ENCODE measurements at regions not wholly inside any gene's neighbourhood (a gene's known extent, or its start where the extent isn't known, plus 50 kb on each side); places are given as distances from the start of the nearest gene placed in this dataset.

DNA sequence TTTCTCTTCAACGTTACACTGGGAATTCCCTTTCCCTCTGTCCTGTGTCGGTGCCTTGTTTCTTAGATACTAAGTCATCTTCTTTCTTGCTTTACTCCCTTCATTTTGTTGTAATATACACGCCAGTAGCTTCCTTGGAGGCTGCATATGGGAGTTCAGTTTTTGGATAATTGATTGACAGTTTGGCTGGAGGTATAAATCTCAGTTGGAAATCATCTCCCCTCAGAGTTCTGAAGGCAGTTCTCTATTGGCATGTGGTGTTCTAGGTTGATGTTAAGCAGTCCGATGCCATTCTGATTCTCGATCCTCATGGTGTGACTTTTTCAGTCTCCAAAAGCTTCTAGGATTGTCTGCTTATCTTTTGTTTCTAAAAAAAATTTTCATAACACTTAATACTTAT lies 152.5 kb upstream of the GLI2 start:
- no peak for DNase-seq (ENCODE audit: low read depth in 2 of 2)

DNA sequence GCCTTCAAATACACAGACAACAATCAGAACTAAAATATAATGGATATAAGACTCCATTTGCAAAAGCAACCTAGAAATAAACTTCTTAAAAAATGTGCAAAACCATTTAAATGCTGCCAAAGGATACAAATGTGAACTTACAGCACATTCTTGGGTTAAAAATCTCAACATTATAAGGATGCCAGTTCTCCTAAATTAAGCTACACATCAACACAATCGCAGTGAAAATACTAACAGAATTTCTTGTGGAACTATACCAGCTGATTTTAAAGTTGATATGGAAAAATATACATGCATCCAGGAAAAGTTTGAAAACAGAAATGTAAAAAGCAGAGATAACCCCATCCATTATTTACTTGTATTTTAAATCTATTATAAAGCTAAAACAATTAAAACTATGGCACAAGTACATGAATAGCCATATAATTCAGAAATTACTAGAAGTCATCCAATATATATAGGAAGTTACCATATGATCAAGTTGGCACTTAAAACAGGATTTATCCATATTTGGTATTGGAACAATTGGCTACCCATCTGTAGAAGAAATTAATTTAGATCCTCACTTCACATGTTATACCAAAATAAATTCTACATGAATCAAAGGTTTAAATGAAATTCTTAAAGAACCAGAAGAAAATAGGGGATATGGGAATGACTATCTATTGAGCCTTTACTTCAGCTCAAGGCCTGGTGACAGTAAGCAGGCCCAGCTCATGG lies 151.7 kb upstream of the GLI2 start:
- no peak for DNase-seq (ENCODE audit: low read depth in 2 of 2)

DNA sequence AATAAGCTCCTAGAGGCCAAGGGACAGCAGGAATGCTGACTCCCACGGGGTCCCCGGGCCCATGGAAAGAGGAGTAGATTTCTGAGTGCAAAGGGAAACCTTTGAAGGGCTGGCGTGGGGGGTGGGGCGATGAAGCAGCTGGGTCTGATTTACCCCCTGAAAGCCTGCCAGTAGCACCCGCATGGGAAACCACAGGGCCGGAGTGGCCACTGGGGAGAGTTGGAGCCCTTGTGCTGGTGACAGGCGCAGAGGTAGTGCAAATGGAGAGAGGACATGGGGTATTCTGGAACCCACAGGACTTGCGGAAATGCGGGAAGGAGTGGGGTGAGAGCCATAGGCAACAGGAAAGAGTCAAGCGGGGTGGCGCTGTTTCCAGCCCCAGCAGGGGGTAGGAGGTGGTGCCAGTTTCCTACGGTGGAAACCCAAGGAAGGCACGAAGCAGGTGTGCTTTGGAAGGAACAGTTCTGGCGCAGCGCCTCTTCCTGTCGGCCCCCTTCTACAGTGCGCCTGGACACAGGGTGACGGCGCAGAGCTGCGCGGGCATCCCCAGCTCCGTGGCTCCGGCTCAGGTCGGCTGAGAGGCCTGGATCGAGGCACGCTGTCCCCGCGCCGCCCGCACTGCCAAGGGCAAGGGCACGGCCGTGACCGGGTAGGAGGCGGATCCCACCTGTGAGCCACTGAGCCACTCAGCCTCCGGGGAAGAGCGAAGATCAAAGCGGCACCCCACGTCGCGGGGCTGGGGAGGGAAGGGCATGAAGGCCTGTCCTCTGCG lies 149.0 kb upstream of the GLI2 start:
- no peak for DNase-seq (ENCODE audit: low read depth in 2 of 2)

DNA sequence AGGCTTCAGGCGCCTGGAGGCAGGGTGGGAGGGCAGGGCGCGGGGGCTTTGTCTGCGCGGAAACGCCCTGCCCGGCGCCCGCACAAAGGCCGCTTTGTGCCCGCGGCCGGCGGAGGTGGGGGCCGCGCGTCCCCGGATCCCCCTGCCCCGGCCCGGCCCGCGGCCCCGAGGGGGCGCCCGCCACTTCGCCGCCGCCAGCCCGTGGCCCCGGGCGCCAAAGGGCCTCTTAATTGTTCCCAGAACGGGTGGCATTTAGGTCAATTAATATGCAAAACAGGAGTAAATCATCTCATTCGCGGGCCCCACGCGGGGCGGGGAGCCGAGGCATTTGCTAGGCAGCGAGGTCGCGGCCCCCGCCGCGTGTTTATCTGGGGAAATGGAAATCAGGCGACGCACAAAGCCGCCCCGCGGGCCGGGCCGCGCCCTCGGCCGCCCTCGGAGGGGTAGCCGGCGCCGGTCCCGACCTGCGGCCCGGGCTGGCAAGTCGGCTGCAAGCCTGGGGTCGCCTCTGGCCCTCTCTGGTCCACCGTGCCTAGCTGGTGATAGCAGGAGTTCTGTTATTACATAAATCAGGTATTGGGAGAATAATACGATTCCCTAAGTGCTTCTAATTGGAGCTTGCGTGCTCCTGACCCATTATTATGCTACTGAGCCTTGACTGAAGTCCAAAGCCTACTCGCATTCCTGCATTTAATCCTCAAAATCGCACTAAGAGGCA lies 148.2 kb upstream of the GLI2 start:
- peak in 1 of 2 donors; percentile 44 for DNase-seq (ENCODE audit: low read depth in 2 of 2)

DNA sequence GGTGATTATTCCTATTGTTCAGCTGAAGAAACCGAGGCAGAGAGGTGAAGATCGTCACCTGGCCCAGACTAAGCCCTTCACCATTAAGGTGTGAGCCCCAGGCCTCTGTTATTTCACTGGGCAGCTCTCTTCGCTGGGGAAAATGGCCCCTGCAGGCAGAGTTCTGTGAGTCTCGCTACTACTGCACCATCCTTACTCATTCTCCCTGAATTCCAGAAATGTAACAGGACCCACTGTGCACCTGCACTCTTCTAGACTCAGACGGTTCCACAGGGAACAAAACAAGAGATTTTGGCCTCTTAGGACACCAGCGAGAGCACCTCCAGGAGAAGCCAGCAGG lies 147.7 kb upstream of the GLI2 start:
- DNase-seq (ENCODE audit: low read depth in 2 of 2) = no peak

DNA sequence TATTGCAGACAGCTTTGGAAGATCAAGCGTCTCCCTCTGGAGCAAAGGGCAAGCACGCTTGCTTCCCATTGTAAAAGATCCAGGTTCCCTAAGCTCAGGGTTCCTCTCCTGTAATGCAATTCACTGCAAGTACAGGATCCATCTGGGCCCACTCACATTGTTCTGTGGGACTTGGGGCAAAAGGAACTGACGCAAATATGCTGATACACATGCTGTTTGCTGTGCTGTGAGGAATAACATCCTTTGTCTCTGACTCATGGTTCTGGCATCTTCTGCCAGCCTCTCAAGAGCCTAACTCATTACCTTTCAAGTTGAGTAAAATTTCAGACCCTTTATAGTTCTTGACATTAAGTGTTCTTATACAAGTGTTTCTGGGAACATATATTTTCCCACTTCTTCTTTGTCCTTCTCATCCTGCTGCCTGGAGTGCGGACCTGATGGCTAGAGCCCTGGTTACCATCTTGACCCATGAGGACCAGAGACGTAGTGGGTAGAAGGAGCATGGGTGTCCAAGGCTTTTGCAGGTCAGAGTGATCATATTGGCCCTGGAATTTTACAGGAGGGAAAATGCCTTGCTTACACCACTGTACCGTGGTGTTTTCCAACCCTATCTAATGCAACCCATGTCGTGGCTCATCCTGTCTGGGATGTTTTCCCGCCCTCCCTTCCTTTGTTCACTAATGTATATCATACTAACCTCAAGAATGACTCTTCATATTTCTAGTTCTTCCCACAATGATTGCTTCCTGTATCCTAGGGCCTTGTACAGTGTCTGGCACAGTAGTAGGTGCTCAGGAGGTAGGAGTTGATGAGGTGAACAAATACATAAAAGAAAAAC lies 145.7 kb upstream of the GLI2 start:
- peak; percentile 86 to 97 for DNase-seq (ENCODE audit: low read depth in 2 of 2)

DNA sequence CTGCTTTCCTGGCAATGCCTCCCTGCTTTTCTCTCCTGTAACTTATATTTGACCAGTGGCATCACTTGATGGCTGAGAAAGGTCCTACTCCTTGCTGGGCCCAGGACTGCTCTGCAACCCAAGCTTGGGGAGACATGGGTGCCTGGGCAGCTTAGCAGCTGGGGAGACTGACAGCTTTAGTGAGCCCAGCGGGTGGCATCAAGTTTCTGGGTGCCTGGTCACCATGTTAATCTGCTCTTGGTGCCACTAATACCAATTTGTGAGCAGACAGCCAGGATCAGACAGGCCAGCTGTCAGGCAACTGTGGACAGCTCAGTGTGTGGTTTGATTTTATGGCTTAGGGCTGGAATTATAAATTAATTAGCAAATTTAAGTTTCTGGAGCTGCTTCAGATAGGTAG lies 144.8 kb upstream of the GLI2 start:
- no peak for DNase-seq (ENCODE audit: low read depth in 2 of 2)

DNA sequence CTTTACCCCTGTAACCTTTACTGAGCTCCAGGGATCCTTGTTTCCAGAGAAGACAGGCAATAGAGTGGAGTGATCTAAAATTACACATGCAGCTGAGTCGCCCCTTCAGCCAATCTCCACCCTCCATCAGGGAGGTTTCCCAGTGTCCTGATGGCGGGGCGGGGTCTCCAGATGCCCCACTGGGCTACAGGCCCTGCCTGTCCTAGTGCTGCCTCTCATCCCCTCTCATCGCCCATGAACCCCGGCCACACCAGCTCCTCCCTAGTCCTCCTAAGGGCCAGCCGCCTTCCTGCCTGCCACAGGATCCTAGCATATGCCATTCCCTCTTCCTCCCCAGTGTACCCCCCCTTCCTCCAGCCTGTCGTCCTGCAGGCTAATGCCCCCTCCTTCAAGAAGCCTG lies 144.1 kb upstream of the GLI2 start:
- no peak for DNase-seq (ENCODE audit: low read depth in 2 of 2)

DNA sequence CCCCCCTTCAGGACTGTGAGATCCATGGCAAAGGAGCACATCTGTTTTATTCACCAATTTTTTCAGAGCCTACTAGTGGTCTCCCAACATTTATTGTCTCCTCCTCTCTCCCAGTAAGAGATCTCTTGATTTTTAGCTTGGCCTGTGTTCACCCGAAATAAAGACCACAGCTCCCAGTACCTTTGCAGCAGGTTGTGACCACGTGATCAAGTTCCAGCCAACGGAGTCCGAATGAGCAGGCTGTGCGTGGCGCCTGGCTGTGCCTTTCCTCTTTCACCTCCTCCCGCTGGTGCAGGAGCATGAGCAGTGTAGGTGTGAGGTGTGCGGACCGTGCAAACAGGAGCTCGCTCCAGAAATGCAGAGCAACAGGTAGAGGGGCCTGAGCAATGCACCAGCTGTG lies 143.6 kb upstream of the GLI2 start:
- no peak for DNase-seq (ENCODE audit: low read depth in 2 of 2)

DNA sequence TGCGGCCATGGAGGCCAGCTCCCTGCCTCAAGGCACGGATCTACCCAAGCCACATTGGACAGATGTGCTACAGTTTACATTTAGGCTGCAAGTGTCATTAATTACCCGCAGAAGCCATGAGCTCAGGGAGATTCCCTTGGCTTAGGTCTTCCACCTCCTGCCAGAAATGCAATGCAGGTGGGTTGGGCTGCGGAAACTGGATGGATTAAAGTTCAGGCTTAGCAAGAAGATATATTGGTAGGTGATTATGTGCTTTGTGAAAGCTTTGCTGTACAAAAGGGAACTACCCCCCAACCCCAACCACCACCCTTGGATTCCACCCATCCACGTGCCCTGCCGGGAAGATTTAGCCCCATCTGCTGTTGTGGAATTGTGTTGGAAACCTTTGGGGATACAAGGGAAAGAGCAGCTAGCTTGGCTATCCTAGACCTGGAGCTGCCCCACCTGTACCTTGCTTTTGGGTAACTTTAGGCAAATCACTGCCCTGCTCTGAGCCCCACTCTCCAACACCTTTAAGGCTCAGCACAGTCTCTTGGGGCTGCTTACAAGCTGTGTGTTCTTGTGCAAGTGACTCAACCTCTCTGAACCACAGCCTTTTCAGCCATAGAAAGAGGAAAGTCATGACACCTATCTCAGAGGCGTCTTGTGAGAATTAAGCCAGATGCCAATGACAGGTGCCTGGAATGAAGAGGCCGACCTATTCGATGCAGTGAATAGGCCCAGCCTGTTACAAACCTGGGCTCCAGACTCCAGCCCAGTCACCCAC lies 141.6 kb upstream of the GLI2 start:
- no peak for DNase-seq (ENCODE audit: low read depth in 2 of 2)

DNA sequence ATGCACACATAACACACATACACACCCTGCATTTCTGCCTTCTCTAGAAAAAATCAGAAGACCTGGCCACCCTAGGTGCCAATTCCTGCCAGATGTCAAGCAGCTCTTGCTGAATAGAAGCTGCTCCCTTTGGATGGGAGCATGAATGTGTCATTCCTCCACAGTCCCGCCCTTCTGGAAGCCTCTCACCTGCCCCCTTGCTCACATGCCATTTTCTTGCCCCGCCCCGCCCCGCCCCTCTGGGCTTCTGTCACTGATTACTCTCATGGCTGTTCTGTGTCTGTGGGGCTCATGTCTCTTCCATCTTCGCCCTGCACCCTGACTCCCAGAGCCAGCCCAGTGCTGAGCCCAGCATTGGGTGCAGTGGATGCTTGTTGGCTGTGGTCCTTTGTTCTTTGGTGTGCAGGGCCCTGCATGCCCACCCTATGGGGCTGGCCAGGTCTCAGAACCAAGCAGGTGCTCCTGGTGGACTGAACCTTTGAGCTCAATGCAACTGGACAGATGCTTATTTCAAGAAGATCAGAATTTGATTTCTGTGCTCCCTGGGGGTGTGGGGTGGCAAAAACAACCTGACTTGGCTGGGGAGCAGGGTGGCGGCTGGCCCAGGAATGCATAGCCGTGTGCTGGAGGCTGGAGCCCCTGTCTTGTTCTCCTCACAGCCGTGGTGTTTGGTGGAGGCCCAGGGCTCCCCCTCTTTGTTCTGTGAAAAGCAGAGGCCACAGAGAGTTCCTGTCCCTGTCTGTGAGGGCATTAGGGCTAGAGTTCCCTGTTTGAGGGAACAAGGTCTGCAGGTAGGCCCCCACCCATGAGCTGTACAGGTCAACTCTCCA lies 140.6 kb upstream of the GLI2 start:
- no peak for DNase-seq (ENCODE audit: low read depth in 2 of 2)

DNA sequence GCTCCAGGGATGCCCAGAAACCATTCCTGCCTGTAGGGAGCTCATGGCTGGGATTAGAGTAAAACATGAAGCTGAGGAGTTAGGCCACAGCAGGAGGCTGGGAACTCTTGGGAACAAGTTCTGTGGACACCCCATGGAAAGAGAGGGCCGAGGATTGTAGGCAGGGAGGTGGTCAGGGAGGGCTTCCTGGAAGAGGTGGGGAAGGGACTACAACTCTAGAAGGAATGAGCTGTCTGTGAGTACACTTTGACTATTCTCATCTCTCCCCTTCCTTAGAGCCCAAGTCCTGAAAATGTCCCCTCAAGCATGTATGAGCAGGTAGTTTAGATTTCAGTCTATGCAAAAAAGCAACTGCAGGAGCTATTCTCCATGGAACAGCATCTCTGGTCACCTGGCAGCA lies 139.9 kb upstream of the GLI2 start:
- DNase-seq (ENCODE audit: low read depth in 2 of 2) = no peak

DNA sequence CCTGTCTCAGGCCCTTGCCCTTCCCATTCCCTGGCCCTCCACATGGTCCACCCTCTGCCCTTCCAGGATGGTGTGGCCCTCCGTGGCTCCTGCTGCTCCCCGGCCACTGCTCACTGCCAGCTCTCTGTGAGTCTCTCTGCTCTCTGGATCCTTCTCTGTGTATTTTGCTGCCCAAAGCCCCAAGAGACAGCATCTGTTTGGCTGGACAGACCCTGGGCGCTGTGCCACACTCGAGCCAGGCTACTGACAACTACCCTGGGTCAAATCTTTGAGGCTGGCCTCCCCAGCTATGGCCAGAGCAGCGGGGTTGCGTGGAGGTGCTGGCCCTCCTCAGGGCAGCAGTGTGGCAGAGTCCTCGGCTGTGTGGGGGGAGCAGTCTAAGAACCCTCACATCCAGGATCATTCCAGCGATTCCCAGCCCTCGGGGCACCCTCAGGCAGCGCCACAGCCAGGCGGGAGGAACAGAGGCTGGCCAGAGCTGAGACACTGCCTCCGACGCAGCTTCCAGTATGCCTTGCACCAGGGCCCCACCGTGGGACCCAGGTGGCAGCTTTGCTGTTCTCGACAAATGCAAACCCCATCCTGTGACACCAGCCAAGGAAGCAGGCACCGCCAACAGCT lies 139.4 kb upstream of the GLI2 start:
- peak in 1 of 2 donors; percentile 58 for DNase-seq (ENCODE audit: low read depth in 2 of 2)

DNA sequence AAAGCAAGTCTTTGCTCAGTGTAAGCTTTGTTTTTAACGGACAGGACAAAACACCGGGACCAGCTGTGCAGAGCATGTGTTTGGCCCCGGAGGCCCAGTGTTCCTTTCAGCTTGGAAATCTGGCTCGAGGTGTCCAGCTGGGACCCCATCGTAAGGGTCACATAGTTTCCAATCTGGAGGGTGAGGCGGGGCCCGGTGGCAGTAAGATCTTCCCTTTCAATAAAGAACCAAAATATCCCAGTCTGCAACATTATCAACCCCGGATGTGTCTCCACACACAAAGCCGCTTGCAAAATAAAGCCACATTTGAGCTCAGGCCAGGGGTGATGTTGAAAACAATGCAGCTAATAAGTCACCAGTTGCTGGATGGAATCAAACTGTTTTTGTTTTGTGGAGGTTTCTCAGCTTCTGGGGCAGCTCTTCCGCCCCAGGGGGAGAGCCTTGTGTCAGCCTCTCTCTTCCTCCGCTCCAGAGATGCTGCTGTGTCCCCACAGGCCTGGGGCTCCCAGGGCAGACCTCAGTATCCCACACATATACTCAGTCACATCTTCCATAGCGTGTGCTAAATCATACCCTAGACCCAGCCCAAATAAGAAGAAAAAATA lies 138.6 kb upstream of the GLI2 start:
- DNase-seq (ENCODE audit: low read depth in 2 of 2) = peak; percentile 30 to 96

DNA sequence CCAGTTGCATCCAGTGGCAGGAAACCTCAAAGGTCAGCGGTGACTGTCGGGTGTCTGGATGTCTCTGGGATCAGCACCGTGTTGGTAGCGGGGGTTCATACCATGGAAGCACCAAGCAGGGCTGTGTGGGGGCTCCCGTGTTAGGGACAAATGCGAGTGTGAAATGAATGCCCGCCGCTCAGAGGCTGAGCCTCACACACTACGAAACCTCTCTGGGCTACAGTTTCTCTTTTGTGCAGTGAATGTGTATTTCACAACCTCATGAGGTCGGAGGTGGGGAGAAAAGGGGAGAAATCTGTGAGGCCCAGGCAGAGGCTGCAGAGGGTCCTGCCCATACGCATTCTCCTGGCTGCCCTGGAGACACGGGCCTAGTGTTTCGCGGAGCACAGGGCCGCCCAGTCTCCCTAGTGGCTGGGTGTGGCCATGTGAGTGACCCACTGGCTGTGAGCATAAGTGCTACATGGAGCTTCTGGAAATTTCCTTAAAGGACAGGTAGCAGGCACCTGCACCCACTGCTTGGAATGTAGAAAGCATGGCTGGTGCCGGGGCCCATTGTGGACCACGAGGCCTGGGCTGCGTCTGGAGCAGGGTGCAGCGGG lies 138.0 kb upstream of the GLI2 start:
- no peak for DNase-seq (ENCODE audit: low read depth in 2 of 2)

DNA sequence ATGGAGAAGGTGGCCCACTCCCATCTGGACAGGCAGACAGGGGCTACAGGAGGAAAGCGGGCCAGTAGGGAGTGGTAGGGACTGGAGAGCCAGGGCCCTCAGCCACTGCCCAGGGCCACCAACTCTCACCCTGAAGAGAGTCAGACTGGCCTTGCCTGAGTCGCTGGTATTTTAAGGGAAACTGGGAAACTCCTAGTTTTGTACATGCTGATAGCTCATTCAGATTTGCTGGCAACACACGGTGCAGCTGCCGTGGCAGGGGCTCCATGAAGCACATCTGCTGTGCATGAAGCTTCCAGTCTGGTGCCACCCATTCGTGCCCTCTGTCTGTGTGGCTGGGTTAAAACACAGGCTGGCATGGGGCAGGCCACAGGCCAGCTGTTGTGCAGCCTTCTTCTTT lies 137.3 kb upstream of the GLI2 start:
- no peak for DNase-seq (ENCODE audit: low read depth in 2 of 2)

DNA sequence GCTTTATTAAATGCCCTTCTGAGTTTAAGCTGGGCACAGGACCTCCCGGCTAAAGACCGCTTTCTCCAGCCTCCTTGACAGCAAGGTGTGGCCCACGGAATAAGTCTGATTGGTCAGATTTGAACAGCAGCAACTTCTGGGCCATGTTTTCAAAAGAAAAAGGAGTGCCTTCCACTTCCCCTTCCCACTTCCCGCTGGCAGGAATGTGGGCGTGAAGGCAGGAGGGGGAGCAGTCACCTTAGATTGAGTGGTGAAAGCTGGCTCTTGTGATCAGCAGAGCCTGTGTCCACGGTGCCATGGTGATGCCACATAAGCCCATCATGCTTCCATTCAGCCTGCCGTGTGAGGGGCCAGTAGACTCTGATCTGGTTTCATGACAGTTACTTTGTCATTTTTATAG lies 136.6 kb upstream of the GLI2 start:
- DNase-seq (ENCODE audit: low read depth in 2 of 2) = peak in 1 of 2 donors; percentile 10

DNA sequence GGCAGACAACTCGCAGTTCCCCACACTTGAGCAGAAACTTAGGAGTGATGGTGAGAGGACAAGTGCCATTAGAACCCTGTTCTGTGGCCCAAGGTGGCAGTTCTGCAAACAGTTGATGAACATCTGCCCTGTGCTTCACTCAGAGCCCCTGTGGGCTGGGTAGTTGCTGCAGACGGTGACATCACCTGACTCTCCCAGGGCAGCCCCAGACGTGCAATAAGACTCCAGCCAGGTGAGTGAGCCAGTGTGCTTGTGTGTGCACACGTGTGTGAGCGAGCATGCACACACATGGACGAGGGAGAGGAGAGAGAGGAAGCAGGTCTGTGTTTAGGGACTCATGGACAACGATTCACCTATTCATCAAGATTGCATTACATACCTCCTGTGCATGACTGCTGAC lies 136.0 kb upstream of the GLI2 start:
- DNase-seq (ENCODE audit: low read depth in 2 of 2) = no peak

DNA sequence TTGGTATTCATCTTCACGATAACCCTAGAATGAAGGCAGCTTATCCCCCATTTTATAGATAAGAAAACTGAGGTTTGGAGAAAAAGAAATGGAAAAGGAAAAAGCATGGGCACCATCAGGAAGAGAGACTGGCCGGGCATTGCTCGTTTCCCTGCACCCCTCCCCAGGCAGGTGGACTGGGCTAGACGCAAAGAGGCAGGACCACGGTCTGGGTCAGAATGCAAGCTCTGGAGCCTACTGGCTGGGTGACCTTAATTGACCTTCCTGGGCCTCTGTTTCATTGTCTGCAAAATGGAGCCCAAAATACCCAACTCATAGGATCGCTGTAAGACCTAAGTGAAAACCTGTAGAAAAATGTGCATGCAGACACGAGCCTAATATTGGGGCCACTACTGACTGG lies 135.3 kb upstream of the GLI2 start:
- no peak for DNase-seq (ENCODE audit: low read depth in 2 of 2)
